GM12875 (cell line): ENCODE measurements at regions not wholly inside any gene's neighbourhood (a gene's known extent, or its start where the extent isn't known, plus 50 kb on each side); places are given as distances from the start of the nearest gene placed in this dataset.

Experiments
- H3K4me3 ChIP-seq: one replicate; pipeline ENCODE4 v1.5.1; 2011; ENCODE audit warnings: low read depth, low read length, control low read depth
- TF ChIP-seq, protein P1 (sequence below): IDR thresholded peaks from 2 replicates; pipeline ENCODE4 v1.5.1; 2011; ENCODE audit warnings: low read depth, mild to moderate bottlenecking, control low read depth, inconsistent platforms, low read length, moderate library complexity, borderline replicate concordance; ENCODE audit not compliant: insufficient read depth

DNA sequence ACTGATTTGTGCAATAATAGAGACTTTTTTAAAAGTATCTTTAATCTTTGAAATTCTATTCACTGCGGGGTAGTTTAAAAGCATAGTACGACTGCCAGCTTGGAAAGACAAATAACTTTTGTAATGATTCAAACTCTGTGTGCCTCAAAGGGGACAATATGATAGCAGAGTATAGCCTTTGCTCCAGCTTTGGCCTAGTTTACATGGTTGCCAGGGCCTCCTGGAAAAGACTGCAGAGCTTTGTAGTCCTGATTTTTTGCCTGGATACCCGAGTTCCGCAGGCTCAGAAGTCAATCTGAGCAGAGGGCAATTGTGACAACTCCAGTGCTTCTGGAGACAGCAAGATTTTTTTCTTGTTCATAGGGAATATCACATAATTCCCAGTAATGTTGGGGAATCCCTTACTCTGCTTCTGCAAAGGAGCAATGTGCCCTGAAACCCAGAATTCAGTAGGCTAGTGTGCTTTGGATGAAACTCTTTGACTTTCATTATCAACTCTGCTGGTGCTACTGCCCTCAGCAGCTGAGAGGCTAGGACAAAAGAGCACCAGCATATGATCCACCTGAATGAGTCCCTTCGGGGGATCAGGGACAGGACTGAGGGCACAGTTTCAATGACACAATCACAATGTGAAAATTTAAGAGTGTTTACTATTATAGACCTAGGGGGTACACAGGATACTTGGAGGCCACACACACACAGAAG lies 768.1 kb downstream of the TMEM182 start:
- no peak overlapping the region for H3K4me3 ChIP-seq
- TF ChIP-seq, protein P1, sequence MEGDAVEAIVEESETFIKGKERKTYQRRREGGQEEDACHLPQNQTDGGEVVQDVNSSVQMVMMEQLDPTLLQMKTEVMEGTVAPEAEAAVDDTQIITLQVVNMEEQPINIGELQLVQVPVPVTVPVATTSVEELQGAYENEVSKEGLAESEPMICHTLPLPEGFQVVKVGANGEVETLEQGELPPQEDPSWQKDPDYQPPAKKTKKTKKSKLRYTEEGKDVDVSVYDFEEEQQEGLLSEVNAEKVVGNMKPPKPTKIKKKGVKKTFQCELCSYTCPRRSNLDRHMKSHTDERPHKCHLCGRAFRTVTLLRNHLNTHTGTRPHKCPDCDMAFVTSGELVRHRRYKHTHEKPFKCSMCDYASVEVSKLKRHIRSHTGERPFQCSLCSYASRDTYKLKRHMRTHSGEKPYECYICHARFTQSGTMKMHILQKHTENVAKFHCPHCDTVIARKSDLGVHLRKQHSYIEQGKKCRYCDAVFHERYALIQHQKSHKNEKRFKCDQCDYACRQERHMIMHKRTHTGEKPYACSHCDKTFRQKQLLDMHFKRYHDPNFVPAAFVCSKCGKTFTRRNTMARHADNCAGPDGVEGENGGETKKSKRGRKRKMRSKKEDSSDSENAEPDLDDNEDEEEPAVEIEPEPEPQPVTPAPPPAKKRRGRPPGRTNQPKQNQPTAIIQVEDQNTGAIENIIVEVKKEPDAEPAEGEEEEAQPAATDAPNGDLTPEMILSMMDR = no peak

DNA sequence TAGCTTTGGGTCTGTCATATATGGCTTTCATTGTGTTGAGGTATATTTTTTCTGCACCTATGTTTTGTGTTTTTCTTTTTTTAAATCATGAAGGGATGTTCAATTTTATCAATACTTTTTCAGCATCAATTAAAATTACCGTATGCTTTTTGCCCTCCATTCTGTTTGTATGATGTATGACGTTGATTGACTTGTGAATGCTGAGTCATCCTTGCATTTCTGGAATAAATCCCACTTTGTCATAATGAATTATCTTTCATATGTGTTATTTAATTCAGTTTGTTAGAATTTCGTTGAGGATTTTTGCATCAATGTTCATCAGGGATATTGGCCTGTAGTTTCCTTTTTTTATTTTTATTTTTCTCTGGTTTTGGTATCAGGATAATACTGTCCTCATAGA lies 790.9 kb downstream of the TMEM182 start:
- TF ChIP-seq, protein P1 = no peak
- H3K4me3 ChIP-seq = no peak overlapping the region

DNA sequence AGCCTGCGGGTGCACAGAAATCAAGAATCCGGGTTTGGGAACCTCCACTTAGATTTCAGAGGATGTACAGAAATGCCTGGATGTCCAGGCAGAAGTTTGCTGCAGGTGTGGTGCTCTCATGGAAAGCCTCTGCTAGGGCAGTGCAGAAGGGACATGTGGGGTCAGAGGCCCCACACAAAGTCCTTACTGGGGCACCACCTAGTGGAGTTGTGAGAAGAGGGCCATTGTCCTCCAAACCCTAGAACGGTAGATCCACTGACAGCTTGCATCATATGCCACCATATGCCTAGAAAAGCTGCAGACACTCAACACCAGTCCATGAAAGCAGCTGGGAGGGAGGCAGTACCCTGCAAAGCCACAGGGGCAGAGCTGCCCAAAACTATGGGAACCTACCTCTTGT lies 833.0 kb downstream of the TMEM182 start:
- no peak overlapping the region for H3K4me3 ChIP-seq
- TF ChIP-seq, protein P1 = no peak

DNA sequence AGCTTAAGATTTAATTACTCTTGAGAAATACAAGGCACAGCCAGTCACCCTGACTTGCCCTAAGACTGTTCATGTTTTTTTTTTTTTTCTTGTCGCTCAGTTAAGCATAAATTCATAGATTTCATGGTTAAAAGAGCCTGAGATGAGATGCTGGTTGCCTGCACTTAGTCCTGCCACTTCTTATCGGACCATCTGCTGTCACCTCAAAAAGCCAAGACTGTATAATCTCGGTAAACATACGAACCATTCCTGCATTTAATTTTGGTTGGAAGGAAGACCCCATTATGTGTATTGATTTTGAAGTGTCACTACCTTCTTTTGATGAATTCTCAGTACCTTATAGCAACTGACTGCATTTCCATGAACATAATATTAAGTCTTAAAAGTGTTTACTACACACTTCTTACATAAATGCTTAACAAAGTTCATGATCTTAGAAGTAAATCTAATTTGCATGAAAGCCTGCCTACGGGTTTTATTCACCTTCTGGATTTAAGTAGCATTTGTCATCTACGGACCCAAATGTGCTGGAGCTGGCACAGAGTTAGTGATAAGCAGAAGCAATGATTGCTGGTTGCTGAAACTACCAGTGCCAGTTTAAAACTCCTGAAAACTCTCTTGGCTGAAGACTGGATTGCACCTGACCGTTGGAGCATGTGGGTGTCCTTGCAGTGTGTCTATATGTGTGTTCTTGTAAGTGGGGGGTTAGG lies 843.4 kb downstream of the TMEM182 start:
- TF ChIP-seq, protein P1 = no peak

DNA sequence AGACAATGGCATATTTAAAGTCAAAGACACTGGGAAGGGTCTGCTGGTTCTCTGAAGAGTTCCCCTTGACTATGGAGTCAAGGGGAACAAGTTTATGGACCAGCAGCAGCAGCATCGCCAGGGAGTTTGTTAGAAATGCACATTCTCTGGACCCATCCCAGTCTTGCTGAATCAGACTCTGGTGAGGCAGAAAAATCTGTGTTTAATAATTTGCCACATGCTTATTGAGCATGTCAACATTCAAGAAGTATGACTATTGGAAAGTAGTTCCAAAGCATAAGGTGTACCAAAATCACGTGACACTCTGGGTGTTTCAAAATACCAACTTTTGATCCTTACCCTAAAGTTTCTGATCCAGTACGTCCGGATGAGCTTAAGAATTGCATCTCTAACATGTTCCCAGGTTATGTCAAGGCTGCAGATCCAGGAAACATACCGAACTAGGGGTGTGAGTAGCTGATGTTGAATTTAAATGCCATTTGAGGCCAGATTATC lies 853.8 kb downstream of the TMEM182 start:
- H3K4me3 ChIP-seq = no peak overlapping the region
- TF ChIP-seq, protein P1 = no peak

More for the DNA sequence above, 843.4 kb downstream of the TMEM182 start:
- H3K4me3 ChIP-seq = no peak overlapping the region

DNA sequence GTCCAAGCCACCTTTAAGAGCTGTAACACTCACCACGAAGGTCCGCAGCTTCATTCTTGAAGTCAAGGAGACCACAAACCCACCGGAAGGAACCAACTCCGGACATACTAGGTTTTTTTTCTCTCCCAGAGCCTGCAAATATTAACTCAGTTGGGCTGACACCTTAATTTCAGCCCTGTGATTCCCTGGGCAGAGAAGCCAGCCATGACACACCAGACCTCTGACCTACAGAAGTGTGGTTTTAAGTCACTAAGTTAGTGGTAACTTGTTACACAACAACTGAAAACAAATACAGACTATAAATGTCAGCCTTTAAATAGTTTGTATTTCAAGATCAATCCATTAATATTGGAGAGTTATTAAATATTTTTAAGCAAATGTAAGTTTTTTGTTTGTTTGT lies 855.1 kb downstream of the TMEM182 start:
- TF ChIP-seq, protein P1 = no peak
- no peak overlapping the region for H3K4me3 ChIP-seq

DNA sequence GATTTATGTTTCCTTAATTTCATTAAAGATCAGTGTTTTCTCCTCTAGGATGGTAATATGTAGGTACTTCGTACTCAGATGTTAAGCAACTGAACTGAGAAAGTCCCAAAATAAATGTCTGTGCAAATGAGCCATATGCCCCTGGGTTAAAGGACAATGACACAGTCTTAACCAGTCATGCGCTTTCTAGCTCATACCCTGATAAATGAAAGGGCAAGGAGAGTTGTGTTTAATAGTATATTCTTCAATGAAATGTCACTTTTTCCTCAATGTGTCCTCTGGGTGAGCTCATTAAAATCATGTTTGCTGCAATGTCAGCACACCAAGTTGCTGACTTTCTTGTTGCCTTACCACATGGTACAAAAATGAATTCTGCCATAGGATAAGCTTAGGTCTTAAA lies 856.3 kb downstream of the TMEM182 start:
- H3K4me3 ChIP-seq = no peak overlapping the region

More for the DNA sequence above, 856.3 kb downstream of the TMEM182 start:
- TF ChIP-seq, protein P1 = no peak
